ENCODE measurements at regions not wholly inside any gene's neighbourhood (a gene's known extent, or its start where the extent isn't known, plus 50 kb on each side); places are given as distances from the start of the nearest gene placed in this dataset.

DNA sequence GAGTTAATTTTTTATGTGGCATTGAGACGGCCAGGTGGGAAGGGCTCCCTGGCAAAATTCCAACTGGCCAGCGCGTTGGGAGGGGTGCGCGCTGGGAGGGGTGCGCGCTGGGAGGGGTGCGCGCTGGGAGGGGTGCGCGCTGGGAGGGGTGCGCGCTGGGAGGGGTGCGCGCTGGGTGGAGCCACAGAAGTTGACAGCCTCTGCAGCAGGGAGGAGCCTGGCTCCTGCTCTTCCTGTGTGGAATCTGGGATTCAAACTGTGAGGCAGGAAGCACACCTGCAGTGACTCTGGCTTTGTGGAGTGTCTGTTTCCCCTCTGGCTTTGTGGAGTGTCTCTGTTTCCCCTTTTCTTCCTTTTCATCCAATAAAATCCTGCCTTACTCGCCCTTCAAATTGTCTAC lies 147.9 kb upstream of the CBLN2 start:
- TF ChIP-seq RAD21 (IDR thresholded peaks at IDR 0.05; ENCODE audit: low read depth) (no peak), FOXM1 (IDR thresholded peaks at IDR 0.05; ENCODE audit: borderline replicate concordance, low read depth) (no peak), CREB1 (IDR thresholded peaks at IDR 0.05; ENCODE audit: low read depth) (no peak), EP300 (IDR thresholded peaks at IDR 0.05; ENCODE audit: borderline replicate concordance) (no peak), TAF1 (IDR thresholded peaks at IDR 0.05; ENCODE audit: low read depth) (no peak), USF1 (IDR thresholded peaks at IDR 0.05) (no peak)
- TF ChIP-seq, protein P1, sequence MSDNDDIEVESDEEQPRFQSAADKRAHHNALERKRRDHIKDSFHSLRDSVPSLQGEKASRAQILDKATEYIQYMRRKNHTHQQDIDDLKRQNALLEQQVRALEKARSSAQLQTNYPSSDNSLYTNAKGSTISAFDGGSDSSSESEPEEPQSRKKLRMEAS (IDR thresholded peaks at IDR 0.05), result no peak

GRCh38 chr18:72687736-72688135 lies 143.6 kb upstream of the CBLN2 start:
- TF ChIP-seq YY1 (IDR thresholded peaks at IDR 0.05; ENCODE audit: low read depth) (no peak), EP300 (IDR thresholded peaks at IDR 0.05; ENCODE audit: borderline replicate concordance) (no peak), CREB1 (IDR thresholded peaks at IDR 0.05; ENCODE audit: low read depth) (no peak), FOXM1 (IDR thresholded peaks at IDR 0.05; ENCODE audit: borderline replicate concordance, low read depth) (no peak)
- TF ChIP-seq, protein P1 (IDR thresholded peaks at IDR 0.05), result no peak

DNA sequence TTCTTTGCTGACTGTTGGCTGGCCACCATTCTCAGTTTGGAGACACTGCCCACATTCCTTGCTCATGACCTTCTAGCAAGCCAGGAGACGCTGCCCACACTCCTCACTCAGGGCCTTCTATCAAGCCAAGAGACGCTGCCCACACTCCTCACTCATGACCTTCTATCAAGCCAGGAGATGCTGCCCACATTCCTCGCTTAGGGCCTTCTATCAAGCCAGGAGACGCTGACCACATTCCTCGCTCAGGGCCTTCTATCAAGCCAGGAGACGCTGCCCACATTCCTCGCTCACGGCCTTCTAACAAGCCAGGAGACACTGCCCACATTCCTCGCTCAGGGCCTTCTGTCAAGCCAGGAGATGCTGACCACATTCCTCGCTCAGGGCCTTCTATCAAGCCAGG lies 131.3 kb upstream of the CBLN2 start:
- no peak for TF ChIP-seq TEAD4 (IDR thresholded peaks at IDR 0.05)
- TF ChIP-seq EGR1 (IDR thresholded peaks at IDR 0.05), result no peak
- TF ChIP-seq CREB1 (IDR thresholded peaks at IDR 0.05; ENCODE audit: low read depth), result no peak
- no peak for TF ChIP-seq NFIC (IDR thresholded peaks at IDR 0.05)
- TF ChIP-seq FOXM1 (IDR thresholded peaks at IDR 0.05; ENCODE audit: borderline replicate concordance, low read depth), result no peak
- no peak for TF ChIP-seq RAD21 (IDR thresholded peaks at IDR 0.05; ENCODE audit: low read depth)
- TF ChIP-seq ZBTB7A (IDR thresholded peaks at IDR 0.05; ENCODE audit: low read depth), result no peak
- no peak for TF ChIP-seq YY1 (IDR thresholded peaks at IDR 0.05; ENCODE audit: low read depth)
- TF ChIP-seq TAF1 (IDR thresholded peaks at IDR 0.05; ENCODE audit: low read depth), result no peak
- TF ChIP-seq TCF12 (IDR thresholded peaks at IDR 0.05; ENCODE audit: low read depth), result no peak
- TF ChIP-seq, protein P1 (IDR thresholded peaks at IDR 0.05), result no peak
- no peak for TF ChIP-seq EP300 (IDR thresholded peaks at IDR 0.05; ENCODE audit: borderline replicate concordance)
- no peak for TF ChIP-seq CEBPB (IDR thresholded peaks at IDR 0.05)
- TF ChIP-seq USF1 (IDR thresholded peaks at IDR 0.05), result no peak
- no peak for TF ChIP-seq REST (IDR thresholded peaks at IDR 0.05; ENCODE audit: low read depth)

GRCh38 chr18:72674710-72675109 lies 130.6 kb upstream of the CBLN2 start:
- TF ChIP-seq ZBTB7A (IDR thresholded peaks at IDR 0.05; ENCODE audit: low read depth), result no peak
- no peak for TF ChIP-seq YY1 (IDR thresholded peaks at IDR 0.05; ENCODE audit: low read depth)
- no peak for TF ChIP-seq EP300 (IDR thresholded peaks at IDR 0.05; ENCODE audit: borderline replicate concordance)
- no peak for TF ChIP-seq FOXM1 (IDR thresholded peaks at IDR 0.05; ENCODE audit: borderline replicate concordance, low read depth)
- no peak for TF ChIP-seq NFIC (IDR thresholded peaks at IDR 0.05)
- TF ChIP-seq, protein P1 (IDR thresholded peaks at IDR 0.05), result no peak
- no peak for TF ChIP-seq TCF12 (IDR thresholded peaks at IDR 0.05; ENCODE audit: low read depth)
- no peak for TF ChIP-seq CREB1 (IDR thresholded peaks at IDR 0.05; ENCODE audit: low read depth)
- no peak for TF ChIP-seq CEBPB (IDR thresholded peaks at IDR 0.05)
- TF ChIP-seq REST (IDR thresholded peaks at IDR 0.05; ENCODE audit: low read depth), result no peak
- no peak for TF ChIP-seq USF1 (IDR thresholded peaks at IDR 0.05)
- no peak for TF ChIP-seq RAD21 (IDR thresholded peaks at IDR 0.05; ENCODE audit: low read depth)
- TF ChIP-seq TEAD4 (IDR thresholded peaks at IDR 0.05), result no peak
- no peak for TF ChIP-seq TAF1 (IDR thresholded peaks at IDR 0.05; ENCODE audit: low read depth)
- no peak for TF ChIP-seq EGR1 (IDR thresholded peaks at IDR 0.05)

DNA sequence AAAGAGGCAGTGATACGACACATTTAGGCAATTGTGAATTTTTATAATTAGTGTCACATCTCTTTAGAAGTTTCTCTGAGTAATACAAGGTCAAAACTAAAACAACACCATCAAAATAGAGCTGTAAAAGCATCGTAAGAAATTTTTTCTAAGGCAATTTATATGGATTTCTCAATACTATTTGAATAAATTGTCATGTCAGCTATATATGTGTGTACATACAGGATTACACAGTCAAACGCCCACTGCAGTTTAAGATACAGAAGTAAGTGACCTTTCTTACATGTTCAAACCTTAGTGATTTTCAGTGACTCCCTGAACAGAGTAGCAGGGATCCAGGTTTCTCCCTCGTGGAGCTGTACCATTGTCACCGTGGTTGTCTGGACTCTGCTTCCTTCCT lies 129.1 kb upstream of the CBLN2 start:
- no peak for TF ChIP-seq REST (IDR thresholded peaks at IDR 0.05; ENCODE audit: low read depth)
- TF ChIP-seq TEAD4 (IDR thresholded peaks at IDR 0.05), result no peak
- no peak for TF ChIP-seq ZBTB7A (IDR thresholded peaks at IDR 0.05; ENCODE audit: low read depth)
- TF ChIP-seq EGR1 (IDR thresholded peaks at IDR 0.05), result no peak
- TF ChIP-seq EP300 (IDR thresholded peaks at IDR 0.05; ENCODE audit: borderline replicate concordance), result no peak
- no peak for TF ChIP-seq CREB1 (IDR thresholded peaks at IDR 0.05; ENCODE audit: low read depth)
